HFFc6 (cell line): ENCODE measurements at regions not wholly inside any gene's neighbourhood (a gene's known extent, or its start where the extent isn't known, plus 50 kb on each side); places are given as distances from the start of the nearest gene placed in this dataset.
"Not testable (repeated sequence)": the region's sequence is repeated elsewhere in the genome, so short reads cannot be mapped to it uniquely, and the experiment has no call there.

Source experiments
- DNase-seq: peaks from one replicate; pipeline ENCODE4 v3.0.0-alpha.2; 2018
- H3K27ac Mint-ChIP-seq: 2 replicates; pipeline ENCODE4 v1.8.0; 2020; ENCODE audit warnings: mild to moderate bottlenecking, mixed read lengths
- H3K27me3 Mint-ChIP-seq: 2 replicates; pipeline ENCODE4 v1.8.0; 2021; ENCODE audit warnings: mild to moderate bottlenecking, moderate library complexity, mixed read lengths; ENCODE audit not compliant: insufficient read depth
- H3K36me3 Mint-ChIP-seq: 2 replicates; pipeline ENCODE4 v1.8.0; 2021; ENCODE audit warnings: low read depth, mixed read lengths
- H3K4me1 Mint-ChIP-seq: 2 replicates; pipeline ENCODE4 v1.8.0; 2020; ENCODE audit warnings: low read depth, mixed read lengths
- H3K4me3 Mint-ChIP-seq: 2 replicates; pipeline ENCODE4 v1.8.0; 2020; ENCODE audit warnings: mild to moderate bottlenecking, moderate library complexity, mixed read lengths
- H3K9me3 Mint-ChIP-seq: 2 replicates; pipeline ENCODE4 v1.8.0; 2020; ENCODE audit warnings: mild to moderate bottlenecking, mixed read lengths
- TF ChIP-seq, protein P1 (sequence below): fragments of 200-600 bp; sonication (generic); IDR thresholded peaks from 2 replicates; pipeline ENCODE4 v1.5.0; 2021; ENCODE audit warnings: antibody characterized with exemption, mild to moderate bottlenecking

DNA sequence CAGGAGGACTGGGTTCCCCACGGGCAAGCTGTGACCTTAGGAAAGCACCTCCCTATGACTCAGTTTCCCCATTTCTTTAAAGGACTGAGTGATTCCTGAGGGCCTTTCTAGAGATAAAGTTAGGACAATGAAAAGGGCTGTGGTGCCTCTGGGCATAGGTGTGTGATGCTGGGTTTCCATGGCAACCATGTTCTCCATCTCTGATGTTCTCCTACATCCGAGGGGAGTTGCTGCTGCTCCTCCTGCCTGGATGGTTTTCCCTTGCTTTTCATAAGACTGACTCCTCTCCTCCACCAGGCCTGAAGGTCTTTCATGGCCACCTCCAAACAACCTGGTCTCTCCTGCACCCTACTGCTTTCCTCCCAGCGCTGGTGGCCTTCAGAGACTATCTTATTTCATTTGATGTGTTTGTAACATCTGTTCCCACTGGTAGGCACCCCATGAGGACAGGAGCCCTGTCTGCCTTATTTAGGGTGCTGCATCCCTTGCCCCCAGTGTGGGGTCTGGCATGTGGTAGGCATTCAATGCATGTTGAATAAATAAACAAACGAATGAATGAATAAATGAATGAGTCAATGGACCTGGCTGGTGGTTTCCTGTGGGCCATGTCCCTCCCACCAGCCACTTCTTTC lies 112.2 kb upstream of the HAND1 start:
- Mint-ChIP-seq H3K9me3 (no peaks in the 10 kb centered on the region), H3K27me3 (peaks cover 33% of the 10 kb centered on the region), H3K36me3 (no peaks in the 10 kb centered on the region), H3K27ac (no peak overlapping the region), H3K4me3 (no peak overlapping the region), H3K4me1 (no peaks in the 10 kb centered on the region)
- TF ChIP-seq, protein P1, sequence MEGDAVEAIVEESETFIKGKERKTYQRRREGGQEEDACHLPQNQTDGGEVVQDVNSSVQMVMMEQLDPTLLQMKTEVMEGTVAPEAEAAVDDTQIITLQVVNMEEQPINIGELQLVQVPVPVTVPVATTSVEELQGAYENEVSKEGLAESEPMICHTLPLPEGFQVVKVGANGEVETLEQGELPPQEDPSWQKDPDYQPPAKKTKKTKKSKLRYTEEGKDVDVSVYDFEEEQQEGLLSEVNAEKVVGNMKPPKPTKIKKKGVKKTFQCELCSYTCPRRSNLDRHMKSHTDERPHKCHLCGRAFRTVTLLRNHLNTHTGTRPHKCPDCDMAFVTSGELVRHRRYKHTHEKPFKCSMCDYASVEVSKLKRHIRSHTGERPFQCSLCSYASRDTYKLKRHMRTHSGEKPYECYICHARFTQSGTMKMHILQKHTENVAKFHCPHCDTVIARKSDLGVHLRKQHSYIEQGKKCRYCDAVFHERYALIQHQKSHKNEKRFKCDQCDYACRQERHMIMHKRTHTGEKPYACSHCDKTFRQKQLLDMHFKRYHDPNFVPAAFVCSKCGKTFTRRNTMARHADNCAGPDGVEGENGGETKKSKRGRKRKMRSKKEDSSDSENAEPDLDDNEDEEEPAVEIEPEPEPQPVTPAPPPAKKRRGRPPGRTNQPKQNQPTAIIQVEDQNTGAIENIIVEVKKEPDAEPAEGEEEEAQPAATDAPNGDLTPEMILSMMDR: no peak
- DNase-seq: no peak

DNA sequence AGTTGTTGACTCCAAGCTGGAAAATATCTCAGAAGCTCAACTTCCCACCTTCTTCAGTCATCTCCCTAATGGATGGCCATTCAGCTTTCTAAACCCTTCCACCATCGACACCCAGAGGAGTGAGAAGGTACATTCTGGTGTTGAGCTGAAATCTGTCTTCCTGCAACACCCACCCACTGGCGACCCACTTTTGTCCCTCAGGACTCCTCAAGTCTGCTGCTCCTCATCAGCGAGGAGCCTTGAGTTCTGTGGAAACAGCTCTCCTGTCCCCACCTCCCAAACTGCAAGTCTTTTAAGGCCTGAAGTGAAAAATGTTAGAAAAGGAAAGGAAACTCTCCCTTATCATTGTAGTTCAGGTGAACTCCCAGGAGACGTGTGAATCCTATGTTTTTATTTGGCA lies 111.5 kb upstream of the HAND1 start:
- no peaks in the 10 kb centered on the region for H3K9me3 Mint-ChIP-seq
- H3K4me1 Mint-ChIP-seq: no peaks in the 10 kb centered on the region
- H3K27me3 Mint-ChIP-seq: peaks cover 36% of the 10 kb centered on the region
- TF ChIP-seq, protein P1: no peak
- H3K27ac Mint-ChIP-seq: no peak overlapping the region
- H3K36me3 Mint-ChIP-seq: no peaks in the 10 kb centered on the region
- H3K4me3 Mint-ChIP-seq: no peak overlapping the region
- no peak for DNase-seq

DNA sequence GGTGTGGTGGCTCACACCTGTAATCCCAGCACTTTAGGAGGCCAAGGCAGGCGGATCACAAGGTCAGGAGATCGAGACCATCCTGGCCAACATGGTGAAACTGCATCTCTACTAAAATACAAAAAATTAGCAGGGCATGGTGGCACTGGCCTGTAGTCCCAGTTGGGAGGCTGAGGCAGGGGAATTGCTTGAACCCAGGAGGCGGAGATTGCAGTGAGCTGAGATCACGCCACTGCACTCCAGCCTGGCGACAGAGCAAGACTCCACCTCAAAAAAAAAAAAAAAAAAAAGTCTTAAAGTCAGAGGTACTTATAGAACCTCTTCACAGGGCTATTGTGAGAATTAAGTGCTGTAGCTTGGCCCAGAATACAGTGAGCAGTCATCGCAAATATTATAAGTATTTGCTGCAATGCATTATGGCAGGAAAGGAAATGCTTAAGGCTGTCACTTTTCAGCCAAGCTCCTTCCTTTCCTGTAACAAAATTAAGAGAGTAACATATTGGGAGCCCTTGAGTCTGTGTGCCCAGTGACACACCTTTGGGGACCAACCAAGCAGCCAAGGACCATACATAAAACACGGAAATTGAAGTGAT lies 110.9 kb upstream of the HAND1 start:
- not testable (repeated sequence) for H3K36me3 Mint-ChIP-seq, H3K4me3 Mint-ChIP-seq, H3K27ac Mint-ChIP-seq, H3K9me3 Mint-ChIP-seq, H3K4me1 Mint-ChIP-seq, DNase-seq
- H3K27me3 Mint-ChIP-seq: peaks cover 36% of the 10 kb centered on the region

DNA sequence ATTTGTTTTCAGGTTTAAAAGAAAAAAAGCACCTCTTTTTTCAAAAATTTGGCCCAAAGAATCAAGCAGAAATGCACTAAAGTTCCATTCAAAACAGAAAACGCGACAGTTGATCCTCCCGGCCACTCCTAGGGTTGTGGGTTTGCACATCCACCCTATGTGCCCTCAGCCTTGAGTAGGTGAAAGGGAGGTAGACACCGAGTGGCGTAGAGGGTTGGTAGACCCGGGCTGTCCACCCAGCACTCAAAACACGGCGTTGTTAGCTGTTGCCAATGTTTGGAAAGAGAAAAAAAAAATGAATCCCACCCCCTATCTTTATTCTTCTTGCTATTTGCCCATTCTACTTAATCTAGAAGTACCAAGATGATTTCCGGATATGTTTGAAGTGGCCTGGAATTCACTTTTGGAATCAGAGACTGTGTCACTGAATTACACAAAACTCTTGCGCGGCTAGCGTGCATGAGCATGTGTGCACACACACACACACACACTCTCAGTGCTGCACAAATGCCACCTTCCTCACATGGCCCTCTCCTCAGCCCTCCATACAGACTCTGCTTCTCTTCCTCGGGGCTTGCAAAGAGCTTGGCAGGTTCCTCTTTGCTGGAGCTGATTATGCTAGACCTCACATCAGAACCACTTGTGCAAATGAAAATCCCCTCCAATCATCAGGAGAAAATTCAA lies 110.2 kb upstream of the HAND1 start:
- Mint-ChIP-seq H3K9me3 (no peaks in the 10 kb centered on the region), H3K4me3 (no peak overlapping the region), H3K4me1 (no peaks in the 10 kb centered on the region), H3K36me3 (no peaks in the 10 kb centered on the region), H3K27ac (no peak overlapping the region), H3K27me3 (peaks cover 40% of the 10 kb centered on the region)
- DNase-seq: no peak
- TF ChIP-seq, protein P1: no peak

DNA sequence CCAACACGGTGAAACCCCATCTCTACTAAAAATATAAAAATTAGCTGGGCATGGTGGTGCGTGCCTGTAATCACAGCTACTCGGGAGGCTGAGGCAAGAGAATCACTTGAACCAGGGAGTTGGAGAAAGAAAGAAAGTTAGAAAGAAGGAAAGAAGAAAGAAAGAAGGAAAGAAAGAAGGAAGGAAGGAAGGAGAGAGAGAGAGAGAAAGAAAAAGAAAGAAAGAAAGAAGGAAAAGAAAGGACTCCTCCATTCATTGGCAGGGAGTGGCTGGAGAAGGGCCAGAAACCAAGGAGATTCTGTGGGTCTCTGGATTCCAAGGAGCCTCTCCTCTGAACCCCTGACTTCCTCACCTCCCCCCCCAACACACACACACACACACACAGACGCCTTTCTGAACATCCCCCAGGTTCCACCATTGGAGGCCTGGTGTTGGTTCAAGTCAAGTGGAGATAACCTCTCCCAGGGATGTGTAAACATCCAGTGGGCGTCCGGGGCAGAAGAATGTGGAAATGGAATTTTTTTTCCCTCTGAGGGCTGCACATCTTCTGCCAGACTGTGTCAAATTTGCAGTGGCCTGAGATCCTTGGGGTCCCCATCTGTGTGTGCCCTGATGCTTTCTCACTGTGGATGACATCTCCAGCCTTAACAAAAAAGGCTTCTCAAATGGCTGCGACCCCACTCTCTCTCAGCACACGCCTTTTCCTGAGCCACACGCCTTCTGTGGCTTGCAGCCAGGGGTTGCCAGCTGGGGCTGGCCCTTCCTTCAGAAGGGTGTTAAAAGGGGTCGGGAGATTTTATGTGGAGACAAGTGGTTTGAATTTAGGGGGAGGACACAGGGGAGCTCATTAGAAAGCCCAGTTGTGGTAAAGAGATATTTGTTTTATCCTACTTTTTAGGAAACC lies 109.3 kb upstream of the HAND1 start:
- H3K36me3 Mint-ChIP-seq: no peaks in the 10 kb centered on the region
- no peak overlapping the region for H3K27ac Mint-ChIP-seq
- peaks cover 38% of the 10 kb centered on the region for H3K27me3 Mint-ChIP-seq
- H3K4me1 Mint-ChIP-seq: no peaks in the 10 kb centered on the region
- H3K9me3 Mint-ChIP-seq: no peaks in the 10 kb centered on the region
- DNase-seq: no peak
- H3K4me3 Mint-ChIP-seq: no peak overlapping the region
- TF ChIP-seq, protein P1: no peak
